DMS153 treated with DMSO at 0.1 percent for 48 hours (cell line): ENCODE measurements at regions not wholly inside any gene's neighbourhood (a gene's known extent, or its start where the extent isn't known, plus 50 kb on each side); places are given as distances from the start of the nearest gene placed in this dataset.

Source experiments
- DNase-seq: peaks from one replicate; lab custom pipeline; 2025; ENCODE audit not compliant: unreplicated experiment; lab: John Stamatoyannopoulos, UW

DNA sequence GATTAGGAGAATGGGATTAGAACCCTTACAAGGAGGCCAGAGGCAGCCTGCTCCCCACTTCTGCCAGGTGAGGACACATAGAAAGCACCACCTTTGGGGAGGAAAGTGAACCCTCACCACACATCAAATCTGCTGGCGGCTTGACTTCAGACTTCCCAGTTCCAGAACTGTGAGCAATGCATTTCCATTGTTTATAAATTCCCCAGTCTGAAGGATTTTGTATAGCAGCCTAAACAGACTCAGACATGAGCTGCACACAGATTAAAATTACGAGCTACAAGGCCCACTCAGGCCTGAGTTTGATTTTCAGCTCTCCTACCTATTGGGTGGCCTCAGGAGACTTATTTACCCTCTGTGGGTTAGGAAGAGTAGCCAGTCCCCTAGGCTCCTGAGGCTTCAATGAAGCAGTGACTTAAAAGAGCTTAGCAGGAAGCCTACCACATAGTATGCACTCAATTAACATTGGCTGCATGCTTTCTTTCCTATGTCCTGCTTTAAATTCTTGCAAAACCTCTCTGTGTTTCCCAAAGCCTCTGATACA, 350.7 kb upstream of the ZMIZ1 start:
- no peak for DNase-seq

DNA sequence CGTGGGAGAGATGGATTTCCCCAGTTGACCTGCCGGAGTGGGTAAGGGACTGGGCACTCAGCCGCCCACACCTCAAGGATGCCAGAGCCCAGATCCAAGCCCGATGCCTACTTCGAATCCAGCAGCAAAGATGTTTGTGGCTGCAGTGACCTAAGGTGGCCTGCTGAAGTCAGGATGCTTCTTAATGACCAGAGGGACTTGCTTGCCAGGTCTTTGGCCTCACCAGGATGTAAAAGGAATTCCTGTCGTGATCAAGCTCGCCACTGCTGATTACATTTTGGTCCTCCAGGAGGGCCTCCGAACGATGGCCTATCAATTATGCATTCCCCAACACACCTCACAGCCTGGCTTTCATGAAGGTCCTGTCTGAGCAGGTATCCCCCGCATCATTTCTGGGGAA, 349.5 kb upstream of the ZMIZ1 start:
- DNase-seq, result no peak

DNA sequence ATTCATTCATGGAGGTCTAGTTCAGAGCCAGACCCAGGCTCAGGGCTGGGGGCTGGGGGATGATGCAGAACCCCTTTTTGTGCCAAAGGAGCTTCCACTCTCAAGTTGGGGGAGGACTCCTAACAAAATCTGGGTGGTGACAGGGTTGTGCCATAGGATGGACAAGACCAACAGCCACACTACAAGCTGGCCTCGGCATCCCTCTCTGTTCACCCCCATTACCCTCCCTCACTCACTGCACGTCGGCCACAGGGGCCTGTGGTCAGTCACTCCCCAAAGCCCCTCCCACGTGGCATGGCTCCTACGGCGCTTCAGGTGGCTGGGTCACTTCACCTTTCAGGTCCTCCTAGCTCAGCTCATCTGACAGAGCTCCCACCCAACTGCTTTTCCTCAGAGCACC, 348.7 kb upstream of the ZMIZ1 start:
- DNase-seq, result no peak

DNA sequence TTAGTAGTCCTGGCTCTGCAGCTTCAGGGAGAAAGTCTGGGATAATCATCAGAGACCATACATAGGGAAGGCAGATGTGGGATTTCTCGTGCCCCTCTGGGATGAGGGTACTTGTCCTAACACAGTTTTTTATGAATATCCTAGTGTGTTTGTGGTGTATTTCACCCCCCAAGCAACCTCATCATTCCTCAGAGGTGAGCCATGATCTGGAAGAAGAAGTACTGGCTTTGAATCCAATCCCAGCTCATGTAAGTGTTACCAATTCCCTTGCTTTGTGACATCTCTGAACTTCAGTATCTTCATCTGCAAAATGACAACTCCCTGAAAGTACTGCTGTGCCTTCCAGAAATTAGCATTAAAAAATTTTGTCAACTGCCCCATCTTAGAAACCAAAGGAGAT, 347.5 kb upstream of the ZMIZ1 start:
- no peak for DNase-seq

DNA sequence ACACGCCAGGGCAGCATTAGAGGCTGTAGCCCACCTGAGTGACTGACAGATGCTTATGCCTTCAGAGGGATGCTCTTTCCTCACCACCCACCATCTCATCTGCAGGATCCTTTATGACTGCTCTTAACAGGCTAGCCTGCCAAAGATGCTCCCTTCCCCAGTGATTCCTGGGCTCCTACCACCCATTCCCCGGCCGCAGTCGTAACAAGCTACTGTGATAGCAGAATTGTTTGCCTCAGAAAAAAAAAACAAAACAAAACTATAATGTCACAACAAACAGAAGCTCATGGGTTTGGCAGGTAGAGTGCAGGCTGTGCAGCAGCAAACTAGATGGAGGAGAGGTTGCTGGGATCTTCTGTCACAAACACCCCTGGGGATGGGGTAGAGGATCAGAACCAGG, 343.9 kb upstream of the ZMIZ1 start:
- DNase-seq, result no peak

DNA sequence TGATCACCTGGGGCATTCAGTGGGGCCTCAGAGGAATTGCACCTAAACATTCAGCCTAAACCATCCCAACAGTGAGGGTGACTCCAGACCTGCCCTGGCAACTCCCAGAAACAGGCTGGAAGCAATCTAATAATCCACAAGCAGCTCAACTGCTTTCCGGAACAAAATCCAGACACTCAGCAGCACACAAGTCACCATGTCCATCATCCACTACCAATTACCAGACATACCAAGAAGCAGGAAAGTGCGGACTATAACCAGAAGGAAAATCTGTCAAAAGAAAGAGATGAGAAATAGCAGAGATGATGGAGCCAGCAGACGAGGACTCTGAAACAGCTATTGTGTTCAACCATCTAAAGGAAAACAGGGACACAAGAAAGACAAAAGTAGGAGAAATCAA, 342.6 kb upstream of the ZMIZ1 start:
- DNase-seq, result no peak

DNA sequence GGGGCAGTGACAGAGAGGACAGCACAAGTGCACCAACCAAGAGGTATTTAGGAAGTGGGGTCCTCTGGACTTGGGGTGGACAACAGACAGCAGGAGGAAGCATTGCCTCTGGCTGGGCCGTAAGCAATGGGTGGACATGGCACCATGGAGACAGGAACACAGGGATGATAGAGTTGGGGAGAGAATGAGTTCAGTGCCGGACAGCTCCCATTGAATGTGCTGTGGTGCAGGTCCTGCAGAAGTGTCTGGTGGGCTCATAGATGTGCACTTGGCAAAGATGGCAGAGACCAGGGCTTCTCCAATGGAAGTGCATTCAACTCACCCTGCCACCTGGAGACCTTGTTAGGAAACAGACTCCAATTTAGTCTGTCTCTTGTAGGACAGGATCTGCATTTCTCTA, 341.5 kb upstream of the ZMIZ1 start:
- DNase-seq, result no peak

DNA sequence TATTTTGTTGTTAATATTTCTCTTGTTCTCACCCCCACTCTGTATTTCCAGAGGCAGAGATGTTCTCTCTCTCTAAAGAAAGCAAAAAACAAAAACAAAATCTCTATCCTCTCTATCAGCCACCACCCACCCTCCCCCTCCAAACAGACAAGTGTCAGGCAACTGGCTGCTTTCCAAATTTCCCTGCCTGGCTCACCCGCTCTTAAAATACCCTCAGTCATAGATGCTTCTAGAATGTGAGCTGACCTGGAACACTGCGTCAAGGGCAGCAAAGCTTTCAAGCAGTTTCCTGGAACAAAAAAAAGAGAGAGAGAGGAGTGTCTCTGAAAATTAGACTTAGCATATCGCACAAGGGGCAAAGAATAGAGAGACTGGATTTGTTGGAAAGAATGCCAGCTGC, 341.0 kb upstream of the ZMIZ1 start:
- DNase-seq, result peak; percentile 36

DNA sequence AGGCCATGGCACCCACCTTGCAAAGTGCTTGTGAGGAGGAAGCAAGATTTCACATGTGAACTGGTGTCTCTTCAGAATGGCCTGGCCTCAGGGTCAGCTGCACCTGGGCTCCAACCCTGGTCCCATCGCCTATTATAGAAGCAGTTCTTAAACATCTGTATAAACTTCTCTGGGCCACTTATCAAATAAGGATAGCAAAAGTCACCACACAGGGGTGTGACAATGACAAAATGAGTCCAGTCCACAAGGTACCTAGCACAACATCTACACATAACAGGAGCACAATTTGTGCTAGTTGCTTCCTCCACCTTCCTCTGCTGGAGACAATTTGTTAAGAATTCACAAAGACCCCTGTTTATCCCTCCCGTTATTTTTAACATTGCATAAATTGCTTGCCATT, 340.6 kb upstream of the ZMIZ1 start:
- no peak for DNase-seq

DNA sequence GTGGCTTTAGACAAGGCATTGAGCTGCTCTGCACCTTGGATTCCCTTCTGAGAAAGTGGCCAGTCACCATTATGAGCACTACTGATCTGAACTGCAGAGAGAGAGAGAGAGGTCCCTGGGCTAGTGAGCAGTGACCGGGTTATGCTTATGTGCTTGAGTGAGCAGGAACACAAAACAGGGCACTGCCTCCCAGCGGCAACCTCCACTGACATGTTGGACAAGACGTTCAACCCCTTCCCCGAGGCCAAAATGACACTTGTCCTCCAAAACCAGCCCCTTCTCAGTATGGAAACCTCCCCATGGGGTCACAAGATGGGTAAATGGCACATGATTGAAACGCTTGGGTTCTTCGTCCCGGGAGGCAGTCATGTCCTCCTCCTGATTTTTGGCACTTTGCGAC, 339.4 kb upstream of the ZMIZ1 start:
- DNase-seq, result no peak

DNA sequence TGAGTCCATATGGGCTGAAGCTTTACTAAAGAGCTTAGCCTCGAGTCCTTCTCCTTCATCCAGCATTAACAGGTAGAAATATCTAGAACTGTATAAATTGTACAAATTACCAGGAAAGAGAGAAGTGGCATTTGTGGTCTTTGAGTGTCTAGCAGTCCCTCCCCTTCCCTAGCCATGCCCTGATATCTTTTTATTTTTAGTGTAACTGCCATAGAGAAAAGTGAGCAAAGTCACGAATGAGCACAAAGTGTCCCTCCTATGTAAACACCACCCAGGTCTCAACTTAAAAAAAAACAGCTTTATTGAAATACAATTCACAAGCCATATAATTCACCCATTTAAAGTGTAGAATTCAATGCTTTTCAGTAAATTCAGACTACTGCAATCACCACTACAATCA, 339.0 kb upstream of the ZMIZ1 start:
- DNase-seq, result no peak

DNA sequence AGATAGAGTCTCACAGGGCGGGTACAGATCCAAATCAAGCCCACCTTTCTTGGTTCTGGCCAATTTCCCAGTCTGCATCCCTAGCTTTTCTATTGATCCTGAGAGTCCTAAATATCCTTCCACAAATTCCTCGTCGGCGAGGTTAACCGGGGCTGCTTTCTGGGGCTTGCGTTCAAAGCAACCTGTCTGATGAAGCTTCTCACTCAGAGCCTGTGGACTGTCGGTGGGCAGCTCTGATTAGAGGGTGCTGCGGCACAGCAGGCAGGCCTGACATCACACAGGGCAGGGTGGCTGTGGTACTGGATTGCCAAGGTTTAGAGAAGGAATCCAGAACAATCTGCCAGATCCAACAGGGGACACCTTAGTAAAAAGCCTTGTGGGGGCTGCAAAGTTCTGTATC, 338.0 kb upstream of the ZMIZ1 start:
- DNase-seq, result no peak

DNA sequence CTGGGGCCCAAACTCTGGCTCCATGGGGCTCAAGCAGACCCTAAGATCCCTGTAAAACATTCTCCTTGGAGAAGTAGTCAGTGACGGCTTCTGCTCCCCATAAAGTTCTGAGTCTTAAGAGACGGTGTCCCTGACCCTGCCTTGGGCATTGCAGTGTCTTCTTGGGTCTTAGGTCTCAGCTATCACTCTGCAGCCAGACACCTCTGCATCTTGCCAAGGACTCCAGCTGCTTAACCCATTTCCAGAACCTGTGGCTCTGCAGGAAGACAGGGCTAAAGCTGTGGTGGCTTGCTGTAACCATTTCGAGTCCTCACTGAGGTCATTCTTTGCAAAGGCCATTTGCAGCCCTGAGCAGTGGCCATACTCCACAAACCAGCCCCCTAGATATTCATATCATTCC, 337.1 kb upstream of the ZMIZ1 start:
- DNase-seq, result no peak

DNA sequence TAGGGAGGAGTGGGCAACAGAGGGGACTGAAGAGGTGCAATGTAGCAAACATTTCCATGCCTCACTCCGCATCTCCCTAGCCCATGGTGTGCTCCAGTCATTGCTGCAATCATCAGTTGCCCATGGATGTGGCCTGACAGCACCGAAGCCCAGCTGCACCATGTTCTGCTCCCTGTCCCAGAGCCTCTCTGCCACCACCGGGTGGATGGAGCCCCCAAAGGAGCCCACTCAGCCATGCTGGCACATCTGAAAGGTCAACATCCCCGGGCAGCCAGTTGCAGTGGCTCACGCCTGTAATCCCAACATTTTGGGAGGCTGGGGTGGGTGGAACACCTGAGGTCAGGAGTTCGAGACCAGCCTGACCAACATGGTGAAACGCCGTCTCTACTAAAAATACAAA, 336.4 kb upstream of the ZMIZ1 start:
- DNase-seq, result no peak

DNA sequence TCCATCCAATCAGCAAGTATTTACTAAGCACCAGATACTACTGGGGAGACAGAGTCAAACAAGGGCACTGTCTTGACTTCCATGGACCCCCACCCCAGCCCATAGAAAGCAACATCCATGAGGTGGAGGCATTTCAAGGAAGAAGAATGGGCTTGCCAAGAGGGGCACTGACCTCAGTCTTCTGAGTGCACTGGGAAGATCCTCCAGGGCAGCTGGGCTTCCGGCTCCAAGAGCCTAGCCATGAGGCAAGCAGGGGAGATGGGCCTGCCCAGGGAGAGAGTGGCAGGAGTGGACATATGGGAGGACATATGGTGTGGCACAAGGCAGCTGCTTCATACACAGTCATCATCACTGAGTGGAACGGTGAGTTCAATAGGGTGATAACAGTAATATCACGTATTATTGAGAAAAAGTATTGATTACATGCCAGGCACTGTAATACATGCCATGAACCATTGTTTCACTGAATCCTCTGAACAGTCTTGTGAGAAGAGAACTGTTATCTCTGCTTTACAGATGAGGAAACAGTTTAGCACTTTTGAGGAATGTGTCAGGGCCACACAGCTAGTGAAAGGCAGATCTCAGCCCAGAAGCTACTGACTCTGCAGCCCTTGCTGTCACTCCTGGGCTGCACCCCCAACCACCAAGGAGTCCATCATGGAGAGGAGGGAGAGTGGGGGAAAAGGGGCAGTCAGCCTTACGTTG, 331.7 kb upstream of the ZMIZ1 start:
- DNase-seq, result no peak

DNA sequence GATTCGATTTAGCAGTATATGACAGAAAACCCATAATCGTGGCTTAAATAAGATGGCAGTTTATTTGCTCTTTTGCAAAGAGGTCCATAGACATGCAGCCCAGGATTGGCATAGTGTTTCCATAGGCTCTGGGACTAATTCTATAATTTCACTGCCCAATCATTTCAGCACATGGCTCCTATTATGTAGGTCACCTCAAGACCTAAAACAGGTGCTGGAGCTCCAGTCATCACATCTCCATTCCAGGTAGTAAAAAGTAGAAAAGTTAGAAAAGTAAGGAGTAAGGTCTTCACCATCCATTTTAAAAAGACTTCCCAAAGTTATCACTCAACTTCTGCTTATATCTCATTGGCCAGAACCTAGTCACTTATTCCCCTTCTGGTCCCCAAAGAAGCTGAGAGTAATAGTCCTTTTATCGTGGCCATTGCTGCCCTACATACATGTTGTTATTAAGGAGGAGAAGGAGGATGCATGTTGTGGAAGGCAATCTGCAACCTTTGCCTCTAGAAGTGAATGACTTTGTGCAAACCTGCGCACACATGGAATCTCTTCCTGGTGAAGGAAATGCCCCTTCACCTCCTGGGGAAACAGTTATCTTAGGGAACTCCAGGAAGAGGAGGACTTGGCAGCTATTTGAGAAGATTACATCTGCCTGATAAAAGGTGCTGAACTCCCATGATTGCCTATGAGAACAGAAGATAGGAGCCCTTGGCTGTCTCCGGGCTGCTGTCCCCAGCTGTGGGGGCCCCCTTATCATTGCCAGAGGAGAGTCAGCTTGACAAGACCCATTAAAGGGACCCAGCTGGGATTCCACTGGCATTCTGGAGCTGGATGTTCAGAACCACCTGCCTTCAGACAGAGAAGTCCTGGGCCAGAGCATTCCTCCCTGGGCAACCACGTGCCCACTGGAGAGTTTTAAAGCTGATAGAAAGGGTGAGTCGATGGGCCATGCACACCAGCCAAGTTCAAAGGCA, 330.6 kb upstream of the ZMIZ1 start:
- no peak for DNase-seq

DNA sequence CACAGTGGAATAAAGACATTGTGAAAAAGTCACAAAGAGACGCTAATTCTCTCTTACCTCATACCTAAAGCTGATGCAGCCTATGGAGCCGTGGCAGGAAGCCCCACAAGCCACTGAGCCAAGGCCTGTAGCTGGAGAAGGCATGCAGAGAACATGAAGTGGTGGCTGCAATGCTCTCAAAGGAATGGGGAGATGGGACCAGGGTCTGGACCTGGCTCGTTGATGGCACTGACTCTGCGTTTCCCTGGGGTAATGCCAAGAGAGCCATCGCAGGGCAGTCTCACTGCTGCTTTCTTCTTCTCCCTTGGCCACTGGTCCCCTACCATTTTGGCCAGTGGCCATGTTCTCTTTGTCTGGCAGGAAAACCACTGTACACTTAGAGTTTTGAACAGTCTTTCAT, 329.9 kb upstream of the ZMIZ1 start:
- no peak for DNase-seq

DNA sequence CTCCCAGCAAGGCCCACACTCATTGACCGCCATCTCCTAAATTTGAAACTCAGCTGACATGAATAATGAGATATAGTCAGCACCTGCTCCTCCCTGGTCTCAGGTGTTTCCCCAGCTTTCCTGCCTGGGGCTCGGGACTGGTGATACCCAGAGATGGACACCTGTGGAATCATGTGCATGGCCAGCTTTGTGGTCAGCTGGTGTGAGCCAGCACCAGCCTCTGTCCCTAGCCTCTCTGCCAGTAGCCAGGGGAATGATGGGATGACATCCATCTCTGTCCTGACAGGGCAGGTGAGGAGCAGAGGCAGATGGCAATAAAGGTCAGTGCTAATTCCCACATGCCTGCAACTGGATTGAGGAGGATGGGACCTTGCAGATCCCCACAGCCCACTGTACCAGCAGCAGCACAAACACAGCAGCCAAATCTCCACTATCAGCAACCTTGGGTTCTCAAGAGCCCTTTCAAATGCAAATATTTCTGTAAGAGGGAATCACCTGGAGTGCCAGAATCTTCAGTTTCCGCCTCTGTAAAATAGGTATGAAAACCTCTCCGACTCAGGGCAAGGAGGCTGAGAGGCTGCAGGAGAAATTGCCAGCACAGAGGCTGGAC, 329.2 kb upstream of the ZMIZ1 start:
- peak; percentile 15 for DNase-seq

DNA sequence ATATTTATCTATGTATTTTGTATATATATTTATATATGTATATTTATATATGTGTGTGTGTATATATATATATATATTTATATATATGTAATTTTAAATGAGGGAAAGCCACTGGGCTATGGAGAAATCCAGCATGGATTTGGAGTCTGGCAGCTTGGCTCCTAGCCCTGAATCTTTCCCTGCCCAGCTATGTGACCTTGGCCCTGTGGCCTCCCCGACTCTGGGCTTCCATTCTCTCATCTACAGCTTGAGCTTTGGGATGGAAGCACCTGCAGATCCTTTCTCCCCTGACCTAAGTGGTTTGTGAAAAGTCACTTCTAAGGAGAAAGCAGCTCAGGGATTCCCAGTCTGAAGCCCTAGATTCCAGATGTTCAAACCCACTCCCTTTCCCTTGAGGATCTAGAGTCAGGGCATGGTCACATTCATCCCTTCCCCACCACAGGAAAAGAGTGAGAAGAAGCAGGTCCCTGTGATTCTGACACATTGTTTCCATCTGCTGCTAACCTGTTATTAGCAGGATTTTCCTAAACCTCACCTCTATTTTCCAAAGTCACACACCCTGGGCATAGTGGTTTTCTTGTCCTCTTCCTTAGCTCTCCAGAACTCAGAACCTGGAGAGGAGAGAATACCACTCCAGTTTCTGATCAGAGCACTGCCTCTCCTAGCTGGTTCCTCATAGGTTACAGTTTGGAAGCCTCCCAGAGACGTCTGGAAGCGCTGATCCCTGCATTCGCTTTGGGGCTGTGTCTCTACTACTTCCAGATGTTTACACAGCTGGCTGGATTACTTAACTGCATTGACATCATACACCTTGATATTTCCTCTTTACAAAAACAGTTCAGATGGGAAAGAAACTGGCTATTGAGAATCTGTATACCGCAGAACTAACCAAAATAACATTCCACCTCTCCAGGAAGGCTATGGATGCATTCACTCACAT, 327.5 kb upstream of the ZMIZ1 start:
- no peak for DNase-seq

DNA sequence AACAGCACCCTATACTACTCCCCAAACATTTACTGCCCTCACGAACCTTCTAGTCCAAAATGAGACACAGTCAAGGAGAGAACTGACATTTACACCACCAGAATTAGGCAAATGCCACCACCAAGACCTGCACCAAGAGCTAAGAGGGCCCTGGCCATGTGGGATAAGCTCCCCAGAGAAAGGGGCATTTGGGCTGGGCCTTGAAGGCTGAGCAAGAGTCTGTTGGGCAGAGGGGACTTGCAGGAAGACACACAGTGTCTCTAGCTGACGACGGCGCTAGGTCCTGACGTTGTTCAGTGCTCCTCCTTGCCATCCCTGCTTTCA, 326.4 kb upstream of the ZMIZ1 start:
- DNase-seq, result no peak
